ENCODE measurements at regions not wholly inside any gene's neighbourhood (a gene's known extent, or its start where the extent isn't known, plus 50 kb on each side); places are given as distances from the start of the nearest gene placed in this dataset.

DNA sequence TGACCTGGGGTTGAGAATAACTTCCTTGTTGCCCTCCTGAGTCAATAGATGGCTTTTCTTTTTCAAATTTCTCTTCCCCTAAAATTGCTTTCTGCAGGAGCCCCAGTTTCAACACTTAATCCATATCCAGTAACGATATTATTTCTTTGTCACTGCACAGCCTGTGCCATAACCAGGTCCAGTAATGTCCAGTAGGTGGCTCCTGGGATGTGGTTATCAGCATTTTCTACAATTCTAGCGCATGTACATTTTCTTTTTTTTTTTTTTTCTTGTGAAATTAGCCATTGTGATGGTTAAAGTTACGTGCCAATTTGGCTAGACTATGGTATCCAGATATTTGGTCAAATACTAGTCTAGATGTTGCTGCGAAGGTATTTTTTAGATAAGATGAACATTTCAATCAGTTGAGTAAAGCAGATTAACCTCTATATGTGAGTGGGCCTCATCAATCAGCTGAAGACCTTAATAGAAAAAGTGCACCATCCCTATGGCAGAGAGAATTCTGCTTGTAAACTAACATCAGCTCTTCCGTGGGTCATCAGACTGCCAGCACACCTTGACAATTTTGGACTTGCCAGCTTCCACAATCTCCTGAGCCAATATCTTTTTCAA lies 72.9 kb upstream of the SCG2 start:
- no peak for TF ChIP-seq TAF1 (IDR thresholded peaks at IDR 0.05; ENCODE audit: low read depth)
- TF ChIP-seq RAD21 (conservative IDR thresholded peaks at IDR 0.05) = no peak
- TF ChIP-seq, protein P1, sequence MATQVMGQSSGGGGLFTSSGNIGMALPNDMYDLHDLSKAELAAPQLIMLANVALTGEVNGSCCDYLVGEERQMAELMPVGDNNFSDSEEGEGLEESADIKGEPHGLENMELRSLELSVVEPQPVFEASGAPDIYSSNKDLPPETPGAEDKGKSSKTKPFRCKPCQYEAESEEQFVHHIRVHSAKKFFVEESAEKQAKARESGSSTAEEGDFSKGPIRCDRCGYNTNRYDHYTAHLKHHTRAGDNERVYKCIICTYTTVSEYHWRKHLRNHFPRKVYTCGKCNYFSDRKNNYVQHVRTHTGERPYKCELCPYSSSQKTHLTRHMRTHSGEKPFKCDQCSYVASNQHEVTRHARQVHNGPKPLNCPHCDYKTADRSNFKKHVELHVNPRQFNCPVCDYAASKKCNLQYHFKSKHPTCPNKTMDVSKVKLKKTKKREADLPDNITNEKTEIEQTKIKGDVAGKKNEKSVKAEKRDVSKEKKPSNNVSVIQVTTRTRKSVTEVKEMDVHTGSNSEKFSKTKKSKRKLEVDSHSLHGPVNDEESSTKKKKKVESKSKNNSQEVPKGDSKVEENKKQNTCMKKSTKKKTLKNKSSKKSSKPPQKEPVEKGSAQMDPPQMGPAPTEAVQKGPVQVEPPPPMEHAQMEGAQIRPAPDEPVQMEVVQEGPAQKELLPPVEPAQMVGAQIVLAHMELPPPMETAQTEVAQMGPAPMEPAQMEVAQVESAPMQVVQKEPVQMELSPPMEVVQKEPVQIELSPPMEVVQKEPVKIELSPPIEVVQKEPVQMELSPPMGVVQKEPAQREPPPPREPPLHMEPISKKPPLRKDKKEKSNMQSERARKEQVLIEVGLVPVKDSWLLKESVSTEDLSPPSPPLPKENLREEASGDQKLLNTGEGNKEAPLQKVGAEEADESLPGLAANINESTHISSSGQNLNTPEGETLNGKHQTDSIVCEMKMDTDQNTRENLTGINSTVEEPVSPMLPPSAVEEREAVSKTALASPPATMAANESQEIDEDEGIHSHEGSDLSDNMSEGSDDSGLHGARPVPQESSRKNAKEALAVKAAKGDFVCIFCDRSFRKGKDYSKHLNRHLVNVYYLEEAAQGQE (IDR thresholded peaks at IDR 0.05; ENCODE audit: borderline replicate concordance) = no peak
- no peak overlapping the region for H3K4me2 ChIP-seq (ENCODE audit: low read length)
- no peaks in the 10 kb centered on the region for H3K9me3 ChIP-seq (ENCODE audit: low read length)
- H3K36me3 ChIP-seq (ENCODE audit: insufficient read depth, low read length) = no peaks in the 10 kb centered on the region
- H3K27ac ChIP-seq (ENCODE audit: low read length) = no peak overlapping the region
- no peaks in the 10 kb centered on the region for H3F3A ChIP-seq (ENCODE audit: insufficient read depth, low read length, poor library complexity, severe bottlenecking)
- H3K4me3 ChIP-seq (ENCODE audit: low read length) = no peak overlapping the region
- no peaks in the 10 kb centered on the region for H3K79me2 ChIP-seq (replicated peaks; ENCODE audit: insufficient read depth, low read length)
- no peak overlapping the region for H3K9ac ChIP-seq (ENCODE audit: low read length)
- no peak overlapping the region for H2AFZ ChIP-seq (ENCODE audit: low read depth, low read length)
- H3K27me3 ChIP-seq (ENCODE audit: insufficient read depth, low read depth, low read length) = no peaks in the 10 kb centered on the region
- no peaks in the 10 kb centered on the region for H3K9me2 ChIP-seq (ENCODE audit: insufficient read depth, low read length)
- H4K20me1 ChIP-seq (ENCODE audit: insufficient read depth) = no peaks in the 10 kb centered on the region

DNA sequence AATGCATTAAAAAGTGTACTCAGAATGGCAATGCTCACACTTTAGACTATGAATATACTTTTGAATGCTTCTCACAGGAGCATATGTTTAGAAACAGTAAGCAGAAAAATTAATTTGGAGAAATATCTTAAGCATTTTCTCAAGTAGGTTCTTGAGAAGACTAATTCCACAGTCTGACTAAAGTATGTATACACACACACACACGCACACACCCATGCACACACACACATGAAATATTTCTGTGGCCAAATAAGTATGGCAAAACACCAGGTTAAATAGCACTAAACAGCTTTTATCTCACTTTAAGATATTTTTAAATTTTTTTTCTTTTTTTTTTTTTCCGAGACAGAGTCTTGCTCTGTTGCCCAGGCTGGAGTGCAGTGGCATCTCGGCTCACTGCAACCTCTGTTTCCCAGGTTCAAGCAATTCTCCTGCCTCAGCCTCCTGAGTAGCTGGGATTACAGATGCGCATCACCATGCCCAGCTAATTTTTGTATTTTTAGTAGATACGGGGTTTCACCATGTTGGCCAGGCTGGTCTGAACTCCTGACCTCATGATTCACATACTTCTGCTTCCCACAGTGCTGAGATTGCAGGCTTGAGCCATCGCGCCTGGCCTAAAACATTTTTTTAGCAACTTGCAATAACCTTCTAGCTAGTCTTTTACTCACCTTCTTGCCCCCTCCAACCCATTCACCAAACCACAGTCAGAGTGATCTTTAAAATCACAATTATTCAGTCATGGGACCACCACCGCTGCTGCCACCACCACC lies 67.5 kb upstream of the SCG2 start:
- no peaks in the 10 kb centered on the region for H3K79me2 ChIP-seq (replicated peaks; ENCODE audit: insufficient read depth, low read length)
- no peak overlapping the region for H2AFZ ChIP-seq (ENCODE audit: low read depth, low read length)
- no peaks in the 10 kb centered on the region for H3K9me3 ChIP-seq (ENCODE audit: low read length)
- H3K27me3 ChIP-seq (ENCODE audit: insufficient read depth, low read depth, low read length) = no peaks in the 10 kb centered on the region
- H3K4me3 ChIP-seq (ENCODE audit: low read length) = no peak overlapping the region
- H3F3A ChIP-seq (ENCODE audit: insufficient read depth, low read length, poor library complexity, severe bottlenecking) = no peaks in the 10 kb centered on the region
- no peak overlapping the region for H3K27ac ChIP-seq (ENCODE audit: low read length)
- no peak for TF ChIP-seq EP300 (conservative IDR thresholded peaks at IDR 0.05; ENCODE audit: poor library complexity, severe bottlenecking)
- TF ChIP-seq, protein P2, sequence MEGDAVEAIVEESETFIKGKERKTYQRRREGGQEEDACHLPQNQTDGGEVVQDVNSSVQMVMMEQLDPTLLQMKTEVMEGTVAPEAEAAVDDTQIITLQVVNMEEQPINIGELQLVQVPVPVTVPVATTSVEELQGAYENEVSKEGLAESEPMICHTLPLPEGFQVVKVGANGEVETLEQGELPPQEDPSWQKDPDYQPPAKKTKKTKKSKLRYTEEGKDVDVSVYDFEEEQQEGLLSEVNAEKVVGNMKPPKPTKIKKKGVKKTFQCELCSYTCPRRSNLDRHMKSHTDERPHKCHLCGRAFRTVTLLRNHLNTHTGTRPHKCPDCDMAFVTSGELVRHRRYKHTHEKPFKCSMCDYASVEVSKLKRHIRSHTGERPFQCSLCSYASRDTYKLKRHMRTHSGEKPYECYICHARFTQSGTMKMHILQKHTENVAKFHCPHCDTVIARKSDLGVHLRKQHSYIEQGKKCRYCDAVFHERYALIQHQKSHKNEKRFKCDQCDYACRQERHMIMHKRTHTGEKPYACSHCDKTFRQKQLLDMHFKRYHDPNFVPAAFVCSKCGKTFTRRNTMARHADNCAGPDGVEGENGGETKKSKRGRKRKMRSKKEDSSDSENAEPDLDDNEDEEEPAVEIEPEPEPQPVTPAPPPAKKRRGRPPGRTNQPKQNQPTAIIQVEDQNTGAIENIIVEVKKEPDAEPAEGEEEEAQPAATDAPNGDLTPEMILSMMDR (IDR thresholded peaks at IDR 0.05; ENCODE audit: poor library complexity, severe bottlenecking) = no peak
- no peak for TF ChIP-seq TAF1 (IDR thresholded peaks at IDR 0.05; ENCODE audit: low read depth)
- TF ChIP-seq POLR2AphosphoS5 (IDR thresholded peaks at IDR 0.05) = no peak
- TF ChIP-seq, protein P1 (IDR thresholded peaks at IDR 0.05; ENCODE audit: borderline replicate concordance) = no peak
- no peak for TF ChIP-seq MXI1 (conservative IDR thresholded peaks at IDR 0.05; ENCODE audit: poor library complexity, severe bottlenecking)
- no peak for TF ChIP-seq EZH2 (IDR thresholded peaks at IDR 0.05; ENCODE audit: borderline replicate concordance, insufficient read depth, low read length, poor library complexity, severe bottlenecking)
- TF ChIP-seq RAD21 (conservative IDR thresholded peaks at IDR 0.05) = no peak
- TF ChIP-seq SMC3 (conservative IDR thresholded peaks at IDR 0.05; ENCODE audit: poor library complexity) = no peak
- no peaks in the 10 kb centered on the region for H3K36me3 ChIP-seq (ENCODE audit: insufficient read depth, low read length)
- H3K9me2 ChIP-seq (ENCODE audit: insufficient read depth, low read length) = no peaks in the 10 kb centered on the region
- H3K9ac ChIP-seq (ENCODE audit: low read length) = no peak overlapping the region
- H3K4me2 ChIP-seq (ENCODE audit: low read length) = no peak overlapping the region
- H4K20me1 ChIP-seq (ENCODE audit: insufficient read depth) = no peaks in the 10 kb centered on the region

All from neural cell (in vitro differentiated cells).